ENCODE measurements at regions not wholly inside any gene's neighbourhood (a gene's known extent, or its start where the extent isn't known, plus 50 kb on each side); places are given as distances from the start of the nearest gene placed in this dataset.

- DNase-seq (ENCODE audit: low spot score) (no peak), ATAC-seq (no peak), FAIRE-seq (no peak)
- no peaks in the 10 kb centered on the region for H3K9me3 ChIP-seq (ENCODE audit: low read length)
- in situ Hi-C loops (cut with HindIII; ENCODE audit: extremely low pct_ligation_motif_present, low pct_unique_long_range_greater_than_20kb): no loop called here
- H3K4me3 ChIP-seq (replicated peaks in 1 of 3; ENCODE audit: insufficient read depth in 1 of 3, low read depth in 2 of 3, low read length in 3 of 3): no peak overlapping the region
- H3K36me3 ChIP-seq (replicated peaks in 1 of 2; ENCODE audit: control insufficient read depth in 1 of 2, insufficient read depth in 2 of 2, low read length in 2 of 2): no peaks in the 10 kb centered on the region
- TF ChIP-seq KDM6A (CRISPR knock-in tag; IDR thresholded peaks at IDR 0.05; ENCODE audit: low read depth) (no peak), ZNF720 (CRISPR knock-in tag; IDR thresholded peaks at IDR 0.05) (no peak), ZNF839 (CRISPR knock-in tag; IDR thresholded peaks at IDR 0.05; ENCODE audit: borderline replicate concordance) (no peak), ZSCAN5A (CRISPR knock-in tag; IDR thresholded peaks at IDR 0.05; ENCODE audit: borderline replicate concordance) (no peak), BHLHE40 (IDR thresholded peaks at IDR 0.05; ENCODE audit: low read length) (no peak), E2F2 (CRISPR knock-in tag; IDR thresholded peaks at IDR 0.05; ENCODE audit: borderline replicate concordance) (no peak)
- H4K20me1 ChIP-seq (ENCODE audit: insufficient read depth, low read length): no peaks in the 10 kb centered on the region
- no peaks in the 10 kb centered on the region for H3K79me2 ChIP-seq (ENCODE audit: insufficient read depth, low read length)
- 75% methylated on average over 8 of the region's 8 CpGs for WGBS (ENCODE audit: low lambda C conversion rate)
- no TSS peak for BruUV-seq (replicated peaks)
- H3K4me1 ChIP-seq (ENCODE audit: insufficient read depth, low read length): peaks cover 9% of the 10 kb centered on the region
- H3K27me3 ChIP-seq (ENCODE audit: control insufficient read depth in 1 of 2, insufficient read depth in 2 of 2, low read length in 2 of 2): no peaks in the 10 kb centered on the region
- CTCF ChIA-PET (ENCODE audit: low intra/inter-chr PET ratio, low total read pairs): no interaction called here
- POLR2A ChIA-PET: no interaction called here
- H2AFZ ChIP-seq (ENCODE audit: low read length): no peak overlapping the region
- intact Hi-C loops (cut with micrococcal nuclease; ENCODE audit: unreplicated experiment): no loop called here
- no peak overlapping the region for H3K27ac ChIP-seq (ENCODE audit: extremely low read length, insufficient read depth, low read length)
- H3K9ac ChIP-seq (ENCODE audit: insufficient read depth, low read depth, low read length): no peak overlapping the region
- no peak overlapping the region for H3K4me2 ChIP-seq (ENCODE audit: low read depth, low read length)
These were observed 263.5 kb upstream of the NR2F2 start for GRCh38 chr15:96066852-96067495.

GRCh38 chr15:96067677-96068076 is 262.8 kb upstream of the NR2F2 start:
- ATAC-seq (no peak), FAIRE-seq (no peak), DNase-seq (ENCODE audit: low spot score) (no peak)
- TF ChIP-seq ZNF17 (CRISPR knock-in tag; IDR thresholded peaks at IDR 0.05) (no peak), RARG (CRISPR knock-in tag; IDR thresholded peaks at IDR 0.05; ENCODE audit: low read depth) (no peak), ZUFSP (CRISPR knock-in tag; IDR thresholded peaks at IDR 0.05; ENCODE audit: borderline replicate concordance) (no peak), SSRP1 (CRISPR knock-in tag; IDR thresholded peaks at IDR 0.05) (no peak), NFIC (IDR thresholded peaks at IDR 0.05; ENCODE audit: low read length) (no peak)
- H3K27ac ChIP-seq (ENCODE audit: extremely low read length, insufficient read depth, low read length): no peak overlapping the region
- H3K27me3 ChIP-seq (ENCODE audit: control insufficient read depth in 1 of 2, insufficient read depth in 2 of 2, low read length in 2 of 2): no peaks in the 10 kb centered on the region
- 86% methylated on average over 2 of the region's 2 CpGs for WGBS (ENCODE audit: low lambda C conversion rate)
- ChIA-PET POLR2A (no interaction called here), CTCF (ENCODE audit: low intra/inter-chr PET ratio, low total read pairs) (no interaction called here)
- H2AFZ ChIP-seq (ENCODE audit: low read length): no peak overlapping the region
- BruUV-seq (replicated peaks): no TSS peak
- intact Hi-C loops (cut with micrococcal nuclease; ENCODE audit: unreplicated experiment) (no loop called here), in situ Hi-C loops (cut with HindIII; ENCODE audit: extremely low pct_ligation_motif_present, low pct_unique_long_range_greater_than_20kb) (no loop called here)
- H3K9ac ChIP-seq (ENCODE audit: insufficient read depth, low read depth, low read length): no peak overlapping the region
- no peaks in the 10 kb centered on the region for H3K36me3 ChIP-seq (replicated peaks in 1 of 2; ENCODE audit: control insufficient read depth in 1 of 2, insufficient read depth in 2 of 2, low read length in 2 of 2)
- no peaks in the 10 kb centered on the region for H4K20me1 ChIP-seq (ENCODE audit: insufficient read depth, low read length)
- H3K79me2 ChIP-seq (ENCODE audit: insufficient read depth, low read length): no peaks in the 10 kb centered on the region
- no peaks in the 10 kb centered on the region for H3K9me3 ChIP-seq (ENCODE audit: low read length)
- H3K4me3 ChIP-seq (replicated peaks in 1 of 3; ENCODE audit: insufficient read depth in 1 of 3, low read depth in 2 of 3, low read length in 3 of 3): no peak overlapping the region
- peaks cover 9% of the 10 kb centered on the region for H3K4me1 ChIP-seq (ENCODE audit: insufficient read depth, low read length)
- H3K4me2 ChIP-seq (ENCODE audit: low read depth, low read length): no peak overlapping the region
